ENCODE measurements at regions not wholly inside any gene's neighbourhood (a gene's known extent, or its start where the extent isn't known, plus 50 kb on each side); places are given as distances from the start of the nearest gene placed in this dataset.
"Not testable (repeated sequence)": the region's sequence is repeated elsewhere in the genome, so short reads cannot be mapped to it uniquely, and the experiment has no call there.

GRCh38 chr10:63682698-63683052 is 161.5 kb downstream of the REEP3 start:
- TF ChIP-seq CTCF (conservative IDR thresholded peaks at IDR 0.05; ENCODE audit: low read depth, low read length); EZH2 (IDR thresholded peaks at IDR 0.05; ENCODE audit: borderline replicate concordance, low read depth, low read length, poor library complexity, severe bottlenecking): not testable (repeated sequence)

Measured in A673 (cell line).